Daoy (cell line): ENCODE measurements at regions not wholly inside any gene's neighbourhood (a gene's known extent, or its start where the extent isn't known, plus 50 kb on each side); places are given as distances from the start of the nearest gene placed in this dataset.

Experiments
- DNase-seq: peaks from one replicate; pipeline ENCODE4 v3.0.0-alpha.2; 2015; ENCODE audit warnings: low read depth

DNA sequence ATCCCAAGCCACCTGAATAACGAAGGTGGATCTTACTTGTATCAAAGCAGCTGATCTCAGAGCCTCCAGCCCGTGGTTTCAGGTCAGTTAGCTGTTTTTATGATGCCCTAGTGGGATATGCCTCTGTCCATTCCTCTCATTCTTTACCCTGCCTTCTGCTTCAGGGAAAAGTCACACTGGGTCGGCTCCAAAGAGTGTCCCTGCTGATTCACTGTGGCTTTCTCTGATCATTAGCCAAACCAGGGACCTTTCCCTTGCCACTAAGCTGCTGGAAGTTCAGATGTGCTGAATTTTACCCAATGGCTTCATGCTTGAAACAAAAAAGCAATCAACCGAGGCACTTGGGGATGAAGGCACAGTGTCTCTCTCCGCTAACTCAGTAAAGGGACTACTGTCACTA, 170.2 kb upstream of the SALL1 start:
- DNase-seq: no peak

- DNase-seq: no peak
These were observed 166.5 kb upstream of the SALL1 start for GRCh38 chr16:51317575-51317974.

- DNase-seq: no peak
These were observed 162.1 kb upstream of the SALL1 start for GRCh38 chr16:51313198-51313597.

DNA sequence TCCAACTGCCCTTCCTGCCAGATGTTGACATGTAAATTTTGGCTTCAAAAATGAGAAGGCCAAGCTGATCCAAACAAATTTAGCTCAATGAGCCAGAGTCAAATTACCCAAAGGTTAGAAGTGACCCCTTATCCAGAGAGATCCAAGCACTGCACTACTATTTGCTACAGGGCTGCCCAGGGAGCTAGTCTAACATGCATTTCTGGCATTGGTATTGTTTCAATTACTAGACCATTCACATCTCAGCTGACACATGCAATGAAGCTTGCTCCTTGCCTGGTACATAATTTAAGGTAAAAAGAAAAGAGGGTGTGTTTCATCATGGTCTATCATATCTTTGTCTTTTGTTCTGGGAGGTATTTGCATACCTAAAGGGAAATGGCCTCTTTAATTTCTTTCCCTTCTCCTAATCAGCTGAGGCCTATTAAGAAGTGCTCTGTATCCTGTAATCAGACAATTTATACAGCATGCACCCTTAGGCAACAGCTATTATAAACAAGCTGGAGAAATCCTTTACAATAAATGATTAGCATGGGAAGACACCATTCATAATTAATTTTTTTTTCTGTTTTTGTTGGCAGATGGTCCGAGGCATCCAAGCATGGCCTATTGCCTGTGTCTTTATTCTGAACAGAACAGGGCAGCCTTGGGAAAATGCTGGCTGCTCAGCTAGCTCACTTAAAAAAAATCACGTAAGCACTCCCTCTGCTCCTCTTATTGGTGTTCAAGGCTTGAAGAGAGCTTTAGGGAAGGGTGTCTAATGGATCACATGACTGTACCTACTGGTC, 161.5 kb upstream of the SALL1 start:
- no peak for DNase-seq

DNA sequence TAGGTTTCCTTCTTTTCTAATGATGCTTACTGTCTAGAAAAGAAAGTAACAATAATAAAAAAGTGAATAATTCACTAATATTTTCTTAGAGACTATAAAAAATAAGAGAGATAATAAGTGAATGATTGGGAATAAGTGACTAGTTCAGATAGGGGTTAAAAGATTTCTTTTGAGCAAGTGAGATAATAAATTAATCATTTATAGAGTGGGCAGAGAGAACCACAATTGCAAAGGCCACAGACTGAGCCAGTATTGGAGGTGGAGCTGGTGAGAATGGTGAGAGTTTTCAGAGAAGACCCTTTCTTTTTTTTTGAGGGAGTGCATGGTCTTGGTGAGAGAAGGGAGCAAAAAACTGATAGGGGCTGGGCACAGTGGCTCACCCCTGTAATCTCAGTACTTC, 159.1 kb upstream of the SALL1 start:
- no peak for DNase-seq

DNA sequence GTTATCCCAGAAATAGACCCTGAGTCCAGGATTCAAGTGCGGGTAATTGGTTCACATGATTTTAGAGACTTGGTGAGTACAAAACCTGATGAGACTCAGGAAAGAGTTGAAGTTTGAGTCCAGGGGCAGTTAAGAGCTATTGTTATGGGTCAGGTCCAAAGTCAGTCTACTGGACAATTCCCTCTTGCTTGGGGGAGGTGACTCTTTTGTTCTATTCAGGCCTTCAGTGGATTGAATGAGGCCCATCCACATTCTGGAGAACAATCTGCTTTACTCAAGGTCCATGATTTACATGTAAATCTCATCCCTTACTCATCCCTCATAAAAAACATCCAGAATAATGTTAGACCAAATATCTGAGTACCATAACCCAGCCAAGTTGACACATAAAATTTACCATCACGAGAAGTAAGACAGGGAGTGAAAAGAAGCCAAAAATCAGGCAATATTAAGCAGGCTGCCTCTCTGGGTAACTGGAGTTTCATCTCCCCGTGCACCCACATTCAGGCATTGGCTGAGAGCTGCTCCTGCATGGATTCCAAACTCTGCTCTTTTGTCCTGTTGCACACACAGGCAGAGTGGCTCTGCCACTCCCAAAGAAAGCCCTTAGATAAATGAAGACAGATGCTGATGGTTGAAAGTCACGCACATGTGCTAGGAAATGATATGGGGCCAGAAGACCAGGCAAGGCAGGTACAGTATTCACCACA, 156.0 kb upstream of the SALL1 start:
- no peak for DNase-seq

DNA sequence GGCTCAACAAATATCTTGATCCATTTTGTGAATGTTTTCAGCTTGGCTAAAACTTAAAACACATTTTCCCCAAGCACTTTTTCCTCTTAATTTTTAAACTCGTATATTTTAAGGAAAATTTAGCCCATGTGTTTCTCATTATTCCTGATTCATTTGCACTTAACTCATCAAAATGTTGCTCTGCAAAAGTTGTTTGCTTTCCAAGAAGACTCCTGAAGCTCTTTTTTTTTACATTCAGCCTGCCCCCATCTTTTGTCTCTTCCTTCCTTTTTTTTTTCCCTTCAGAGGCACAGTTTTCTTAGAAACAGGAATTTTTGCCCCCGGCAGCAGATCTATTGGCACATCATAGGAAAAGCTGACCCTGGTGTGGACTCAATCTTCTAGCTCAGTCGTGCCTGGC, 155.0 kb upstream of the SALL1 start:
- DNase-seq: no peak

DNA sequence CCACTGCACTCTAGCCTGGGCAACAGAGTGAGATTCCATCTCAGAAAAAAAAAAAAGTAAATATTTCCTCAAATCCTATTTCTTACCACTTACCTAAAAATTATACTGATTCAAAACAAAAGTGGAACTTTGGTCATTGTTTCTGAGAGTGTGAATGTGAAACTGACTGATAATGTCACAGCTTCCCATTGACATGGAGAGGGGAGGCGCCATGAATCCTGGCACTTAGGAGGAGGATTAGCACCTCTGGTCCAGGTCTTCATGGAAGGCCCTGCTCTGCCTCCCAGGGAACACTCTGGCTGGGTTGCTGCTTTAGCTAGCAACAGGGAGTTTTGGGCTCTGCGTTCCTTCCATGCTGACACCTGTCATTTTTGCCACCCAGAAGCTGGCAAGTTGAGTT, 154.3 kb upstream of the SALL1 start:
- DNase-seq: no peak

GRCh38 chr16:51302042-51302441, 151.0 kb upstream of the SALL1 start:
- DNase-seq: no peak

DNA sequence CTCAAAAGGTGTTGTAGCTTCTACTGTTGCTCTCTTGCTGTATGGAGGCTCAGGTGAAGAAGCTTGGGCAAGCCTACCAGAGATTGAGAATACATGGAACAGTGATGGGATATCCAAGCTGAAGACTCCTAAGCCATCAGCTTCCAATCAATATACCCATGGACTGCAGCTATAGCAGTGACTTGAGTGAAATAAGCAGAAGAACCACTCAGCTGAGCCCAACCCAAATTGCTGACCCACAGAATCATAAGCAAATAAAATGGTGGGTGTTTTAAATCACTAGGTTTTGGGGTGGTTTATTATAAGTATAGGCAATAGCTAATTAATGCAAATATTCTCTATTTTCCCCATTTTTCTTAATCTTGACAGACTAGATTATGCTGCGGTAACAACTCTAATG, 147.7 kb upstream of the SALL1 start:
- DNase-seq: no peak

DNA sequence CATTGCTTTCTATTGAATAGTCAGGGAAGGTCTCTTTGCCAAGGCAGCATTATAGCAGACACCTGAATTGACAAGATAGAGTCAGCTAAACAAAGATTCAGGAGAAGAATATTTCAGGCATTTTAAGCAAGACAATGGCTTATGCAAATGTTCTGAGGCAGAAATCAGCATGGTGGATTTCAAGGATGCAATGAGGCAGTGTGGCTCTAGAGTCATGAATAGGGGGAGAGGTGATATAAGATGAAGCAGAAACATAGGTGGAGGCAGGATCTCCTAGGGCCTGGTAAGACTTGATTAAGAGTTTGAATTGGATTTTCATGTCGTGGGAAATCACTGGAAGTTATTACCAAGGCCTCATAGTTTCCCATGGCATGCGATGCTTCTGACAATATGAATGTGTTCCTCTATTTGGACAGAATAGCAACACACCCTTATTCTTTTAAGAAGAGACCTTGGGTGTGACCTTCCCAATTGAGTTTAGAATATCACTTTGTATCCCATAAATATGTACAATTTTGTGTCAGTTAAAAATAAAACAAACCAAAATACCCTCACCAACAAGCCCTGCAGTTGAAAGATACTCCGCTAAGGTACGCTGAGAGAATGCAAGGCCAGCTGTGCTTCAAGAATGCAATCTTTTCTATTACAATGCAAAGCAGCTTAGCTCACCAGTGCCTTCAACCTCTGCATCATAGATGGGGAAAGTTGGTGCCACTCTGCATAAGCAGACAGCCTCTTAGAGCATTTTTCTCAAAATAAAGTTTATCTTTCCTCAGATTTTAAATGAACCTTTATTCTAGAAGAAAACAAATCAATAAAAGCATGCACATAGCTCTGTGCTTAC, 139.6 kb upstream of the SALL1 start:
- no peak for DNase-seq

GRCh38 chr16:51289336-51289735, 138.3 kb upstream of the SALL1 start:
- DNase-seq: no peak

DNA sequence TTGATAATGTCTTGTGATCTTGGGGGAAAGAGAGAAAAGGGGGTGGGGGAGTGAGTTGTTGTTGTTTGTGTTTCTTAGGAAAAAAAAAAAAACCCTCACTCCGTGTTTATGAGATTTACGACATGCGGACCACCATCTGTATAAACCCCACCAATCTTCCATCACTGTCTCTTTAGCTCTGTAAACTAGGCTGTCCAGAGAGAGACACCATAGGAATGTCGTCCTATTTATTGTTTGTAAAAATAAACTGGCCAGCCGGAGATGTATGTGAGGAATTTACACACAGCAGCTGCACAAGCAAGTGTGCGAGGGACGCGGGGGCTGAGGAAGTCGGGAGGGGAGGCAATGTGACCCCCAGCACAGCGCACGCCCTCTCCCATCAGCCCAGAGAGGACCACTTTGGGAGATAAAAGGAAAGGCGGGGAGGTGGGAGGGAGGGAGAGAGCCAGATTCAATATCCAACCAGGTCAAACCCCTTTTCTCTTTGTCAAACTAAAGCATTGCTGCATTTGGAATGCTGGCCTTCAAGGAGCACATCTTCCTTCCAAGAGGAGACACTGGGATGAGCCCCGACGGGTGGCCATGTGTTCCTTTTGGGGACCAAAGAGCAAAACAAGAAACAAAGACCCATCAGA, 136.2 kb upstream of the SALL1 start:
- DNase-seq: no peak

DNA sequence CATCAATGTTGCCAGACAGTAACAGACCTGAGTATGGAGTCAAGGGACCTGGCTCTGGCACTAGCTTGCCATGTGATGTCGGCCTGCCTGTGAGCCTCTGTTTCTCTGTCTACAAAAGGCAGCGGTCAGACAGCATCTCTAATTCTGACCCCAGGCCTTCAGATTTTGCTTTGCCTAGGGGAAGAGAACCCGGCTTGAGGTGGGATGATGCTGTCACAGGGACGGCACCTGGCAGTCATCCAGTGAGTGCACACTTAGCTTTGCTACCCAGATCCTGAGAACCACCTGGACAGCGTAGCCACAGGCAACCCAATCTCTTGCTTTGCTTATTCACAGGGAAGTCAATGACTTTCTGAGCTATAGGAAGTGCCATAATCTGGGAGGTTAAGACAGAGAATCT, 135.2 kb upstream of the SALL1 start:
- no peak for DNase-seq

DNA sequence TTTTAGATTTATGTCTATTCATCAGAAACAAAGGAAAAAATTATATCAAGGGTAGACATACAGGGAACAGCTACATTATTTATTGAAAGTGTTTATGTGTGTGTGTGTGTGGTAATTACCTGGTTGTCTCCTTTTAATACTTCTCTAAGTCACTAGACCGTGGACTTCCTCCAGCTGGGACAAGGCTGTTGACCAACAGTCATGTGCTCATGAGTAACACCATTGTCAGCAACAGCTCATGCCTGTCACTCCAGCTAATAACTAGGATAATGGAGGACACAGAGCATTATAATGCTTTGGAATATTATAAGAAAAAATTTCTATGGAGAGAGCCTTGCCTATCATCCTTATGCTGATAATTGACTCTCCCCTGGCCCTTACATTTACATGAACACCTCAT, 125.3 kb upstream of the SALL1 start:
- DNase-seq: no peak

- no peak for DNase-seq
These were observed 121.3 kb upstream of the SALL1 start for GRCh38 chr16:51272420-51272819.

GRCh38 chr16:51271156-51271701, 120.2 kb upstream of the SALL1 start:
- no peak for DNase-seq

GRCh38 chr16:51268237-51268636, 117.2 kb upstream of the SALL1 start:
- DNase-seq: no peak

GRCh38 chr16:51267681-51268080, 116.6 kb upstream of the SALL1 start:
- DNase-seq: no peak

DNA sequence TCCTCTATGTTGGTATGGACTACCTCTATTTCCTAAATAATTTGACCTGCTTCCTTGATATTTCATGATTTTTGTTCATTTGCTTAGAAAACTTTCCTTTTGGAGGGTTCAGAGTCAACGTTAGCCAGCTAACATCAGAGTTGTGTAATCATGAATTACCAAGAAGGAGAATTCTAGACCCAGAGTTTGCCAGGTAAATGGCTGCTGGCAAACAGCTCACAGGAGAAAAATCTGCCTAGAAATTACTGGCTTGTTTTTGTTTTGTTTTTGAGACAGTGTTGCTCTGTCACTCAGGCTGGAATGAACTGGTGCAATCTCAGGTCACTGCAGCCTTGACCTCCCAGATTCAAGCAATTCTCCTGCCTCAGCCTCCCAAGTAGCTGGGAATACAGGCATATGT, 111.4 kb upstream of the SALL1 start:
- DNase-seq: no peak

DNA sequence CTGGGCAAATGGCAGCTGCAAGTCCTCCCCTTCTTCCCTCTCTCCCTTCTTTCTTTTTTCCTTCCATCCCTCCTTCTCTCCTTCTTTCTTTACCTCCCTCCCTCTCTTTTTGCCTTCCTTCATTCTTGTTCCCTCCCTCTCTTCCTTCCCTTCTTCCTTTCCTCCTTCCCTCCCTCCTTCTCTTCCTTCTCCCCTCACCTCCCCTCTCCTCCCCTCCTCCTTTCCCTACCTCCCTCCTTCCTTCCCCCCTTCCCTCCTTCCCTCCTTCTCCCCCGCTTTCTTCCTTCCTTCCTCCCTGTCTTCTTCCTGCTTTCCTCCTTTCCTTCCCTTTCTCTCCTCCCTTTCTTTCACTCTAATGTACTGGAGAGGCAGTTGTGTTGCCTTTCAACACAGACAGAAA, 110.8 kb upstream of the SALL1 start:
- DNase-seq: no peak
